NCI-H748 treated with DMSO at 0.1 percent for 48 hours (cell line): ENCODE measurements at regions not wholly inside any gene's neighbourhood (a gene's known extent, or its start where the extent isn't known, plus 50 kb on each side); places are given as distances from the start of the nearest gene placed in this dataset.

ENCODE experiments used
- DNase-seq: peaks from one replicate; lab custom pipeline; 2025; lab: John Stamatoyannopoulos, UW

DNA sequence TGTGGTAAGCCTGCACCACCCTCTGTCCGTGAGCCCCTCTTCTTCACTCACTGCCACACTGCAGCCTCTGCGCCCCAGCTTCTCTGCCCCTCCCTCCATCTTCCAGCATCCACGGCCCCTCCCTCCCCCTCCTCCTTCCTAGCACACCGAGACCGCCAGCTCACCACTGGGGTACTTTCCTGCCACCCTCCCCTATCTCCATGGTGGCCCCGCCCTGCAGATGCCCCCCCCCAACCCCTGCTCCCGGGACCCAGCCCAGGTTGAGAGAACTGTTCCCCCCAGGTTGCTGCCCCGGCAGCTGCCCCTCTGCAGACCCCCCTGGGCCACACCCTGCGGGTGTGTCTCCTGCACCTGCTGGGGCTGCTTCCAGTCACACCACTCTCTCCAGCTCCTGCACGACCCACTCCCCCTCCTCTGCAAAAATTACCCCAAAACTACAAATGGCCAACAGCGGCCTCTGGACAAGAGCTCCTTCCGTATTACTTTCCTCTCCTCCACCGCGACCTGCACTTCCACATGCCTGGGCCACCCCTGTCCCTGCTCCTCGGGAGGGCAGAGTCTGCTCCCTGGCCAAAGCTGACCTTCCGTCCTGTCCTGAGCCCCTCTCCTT is 209.2 kb upstream of the PPP2R2D start:
- no peak for DNase-seq

GRCh38 chr10:131692176-131692575 is 208.6 kb upstream of the PPP2R2D start:
- DNase-seq, result no peak

DNA sequence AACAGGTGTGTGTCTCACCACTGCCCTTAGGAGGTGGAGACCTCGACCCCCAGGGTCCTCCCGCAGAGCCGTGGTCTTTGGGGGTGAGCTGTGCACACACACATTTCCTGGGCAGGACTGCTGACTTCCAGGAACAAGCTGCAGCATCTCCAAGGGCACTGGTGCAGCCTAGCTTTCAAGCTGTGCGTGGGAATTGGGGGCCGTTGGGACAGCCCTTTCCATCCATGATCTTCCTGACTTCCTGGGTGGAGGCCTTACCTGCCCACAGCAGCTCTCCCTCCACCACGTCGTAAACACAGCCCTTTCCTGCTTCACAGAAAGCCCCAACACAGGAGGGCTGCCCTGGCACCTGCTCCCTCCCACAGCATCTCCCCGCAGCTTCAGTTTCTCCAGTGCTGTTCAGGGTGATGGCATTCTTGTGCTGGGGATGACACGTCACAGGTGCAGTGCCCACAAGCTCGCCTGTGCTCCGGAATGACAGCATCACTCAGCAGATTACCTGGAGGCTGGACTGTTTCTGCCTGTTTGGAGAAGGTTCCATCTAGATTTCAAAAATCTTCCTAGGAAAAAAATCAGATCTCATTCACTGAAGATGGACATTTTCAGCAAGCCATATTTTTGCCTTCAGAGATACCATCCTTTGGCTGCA is 208.0 kb upstream of the PPP2R2D start:
- no peak for DNase-seq

DNA sequence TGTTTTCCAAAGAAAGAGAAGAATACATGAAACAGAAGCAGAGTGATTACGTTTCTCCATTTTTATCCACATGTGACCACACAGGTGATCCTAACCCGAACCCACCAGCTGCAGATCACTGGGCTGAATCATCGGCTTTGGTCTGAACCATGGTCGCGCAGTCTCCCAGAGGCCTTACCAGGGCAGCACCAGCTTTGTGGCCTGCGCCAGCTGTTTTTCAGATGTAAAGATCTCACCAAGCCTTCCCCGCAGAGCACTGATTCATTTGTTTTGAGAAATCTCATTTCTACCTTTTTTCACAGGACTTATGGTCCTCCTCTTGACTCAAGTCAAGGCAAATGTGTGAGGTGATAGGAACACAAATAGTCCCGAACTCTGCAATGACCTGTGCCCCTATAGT is 207.0 kb upstream of the PPP2R2D start:
- DNase-seq, result no peak

DNA sequence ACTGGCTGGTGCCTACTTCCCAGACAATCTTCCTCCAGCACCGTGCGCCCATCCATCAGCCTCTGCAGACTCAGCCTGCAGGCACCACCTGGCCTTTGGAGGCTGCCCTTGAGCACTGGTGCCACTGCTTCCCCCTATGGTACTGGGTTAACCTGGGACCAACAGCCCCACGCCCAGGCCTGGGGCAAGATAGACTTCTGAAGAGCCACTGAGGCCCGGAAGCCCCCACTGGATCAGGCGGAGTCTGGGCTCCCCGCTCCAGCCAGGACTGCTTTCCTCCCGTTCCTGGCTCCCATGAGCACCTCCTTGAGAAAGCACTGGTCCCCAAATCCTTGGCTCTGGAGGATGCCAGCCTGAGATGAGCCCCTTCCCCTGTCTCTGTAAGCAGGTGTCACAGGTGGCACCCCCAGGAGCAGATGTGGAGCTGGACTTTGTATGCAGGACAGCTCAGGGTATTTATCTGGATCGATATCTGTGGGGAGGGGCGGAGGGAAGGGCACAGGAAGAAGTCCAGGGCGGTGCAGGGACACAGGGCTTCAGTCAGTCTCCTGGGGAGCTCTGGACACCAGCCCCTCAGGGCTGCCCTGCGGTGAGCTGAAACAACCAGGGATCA is 206.5 kb upstream of the PPP2R2D start:
- DNase-seq, result no peak

DNA sequence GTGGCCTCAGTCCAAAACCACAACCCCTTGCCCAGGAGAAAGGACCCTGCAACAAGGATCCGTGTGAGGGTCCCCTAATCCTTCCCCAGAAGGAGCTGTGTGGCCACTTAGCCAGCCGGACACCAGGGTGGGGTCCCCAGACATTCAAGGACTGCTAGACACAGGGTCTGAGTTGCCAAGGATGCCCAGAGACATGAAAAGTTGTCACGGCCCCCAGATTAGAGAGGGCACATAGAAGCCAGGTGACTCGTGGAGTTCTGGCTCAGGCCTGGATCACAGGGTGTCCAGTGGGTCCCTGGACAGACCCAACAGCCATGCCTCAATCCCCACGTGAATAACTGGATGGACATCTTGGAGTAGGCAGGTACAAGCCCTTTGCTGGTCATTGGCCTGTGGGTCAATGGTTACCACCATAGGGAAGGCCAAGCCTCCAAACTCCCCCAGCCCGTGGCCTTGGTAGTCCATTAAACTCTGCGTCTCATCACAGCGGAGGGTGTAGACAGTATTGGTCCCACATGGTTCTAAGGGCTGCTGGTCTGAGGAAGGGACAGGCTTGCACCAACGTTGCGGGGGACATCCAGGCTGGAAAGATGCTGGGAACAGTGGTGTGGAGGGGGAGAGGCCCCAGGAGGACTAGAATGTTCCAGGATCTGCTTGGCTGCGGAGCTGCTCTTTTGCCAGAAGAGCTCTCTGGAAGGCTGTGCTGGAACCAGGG is 205.9 kb upstream of the PPP2R2D start:
- DNase-seq, result no peak

GRCh38 chr10:131695496-131696165 is 205.2 kb upstream of the PPP2R2D start:
- DNase-seq, result no peak

- DNase-seq, result peak; percentile 32
Observed at GRCh38 chr10:131697476-131698128, 203.2 kb upstream of the PPP2R2D start.

DNA sequence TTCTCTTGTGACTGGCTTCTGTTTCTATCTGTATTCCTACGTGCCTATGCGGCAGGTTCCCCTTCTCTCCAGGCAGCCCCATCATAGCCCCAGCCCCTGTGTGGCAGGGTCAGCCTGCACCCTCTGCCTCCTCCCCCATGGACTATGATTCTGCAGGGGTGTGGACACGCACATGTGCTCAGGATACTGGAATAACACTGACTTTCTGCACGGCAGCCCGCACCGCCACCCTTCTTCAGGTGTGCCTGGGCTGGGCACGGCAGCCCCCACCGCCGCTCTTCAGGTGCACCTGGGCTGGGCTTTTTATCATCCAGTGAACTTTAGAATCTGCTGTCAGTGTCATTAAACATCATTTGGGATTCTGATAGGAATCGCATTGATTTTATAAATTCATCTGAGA is 202.6 kb upstream of the PPP2R2D start:
- DNase-seq, result no peak

- no peak for DNase-seq
Observed at GRCh38 chr10:131698986-131699385, 201.8 kb upstream of the PPP2R2D start.

GRCh38 chr10:131700032-131700431 is 200.8 kb upstream of the PPP2R2D start:
- no peak for DNase-seq

DNA sequence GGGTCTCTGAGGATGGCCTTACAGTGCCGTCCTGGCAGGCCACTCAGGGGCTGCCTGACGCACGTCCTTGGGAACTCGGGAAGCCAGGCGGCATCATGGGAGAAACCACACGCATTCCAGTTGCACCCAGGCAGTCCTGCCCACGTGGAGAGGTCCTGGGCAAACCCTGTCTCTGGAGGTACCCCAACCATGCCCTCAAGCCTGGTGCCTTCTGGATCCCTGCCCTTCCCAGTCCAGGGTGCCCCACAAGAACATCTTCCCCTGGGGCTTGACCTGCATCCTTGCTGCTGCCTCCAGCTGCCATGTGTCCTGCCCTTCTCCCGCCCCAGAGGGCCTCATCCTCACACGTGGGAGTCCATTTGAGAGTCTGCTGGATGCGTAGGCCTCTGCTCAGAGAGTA is 200.3 kb upstream of the PPP2R2D start:
- no peak for DNase-seq

- no peak for DNase-seq
Observed at GRCh38 chr10:131701131-131701947, 199.5 kb upstream of the PPP2R2D start.

DNA sequence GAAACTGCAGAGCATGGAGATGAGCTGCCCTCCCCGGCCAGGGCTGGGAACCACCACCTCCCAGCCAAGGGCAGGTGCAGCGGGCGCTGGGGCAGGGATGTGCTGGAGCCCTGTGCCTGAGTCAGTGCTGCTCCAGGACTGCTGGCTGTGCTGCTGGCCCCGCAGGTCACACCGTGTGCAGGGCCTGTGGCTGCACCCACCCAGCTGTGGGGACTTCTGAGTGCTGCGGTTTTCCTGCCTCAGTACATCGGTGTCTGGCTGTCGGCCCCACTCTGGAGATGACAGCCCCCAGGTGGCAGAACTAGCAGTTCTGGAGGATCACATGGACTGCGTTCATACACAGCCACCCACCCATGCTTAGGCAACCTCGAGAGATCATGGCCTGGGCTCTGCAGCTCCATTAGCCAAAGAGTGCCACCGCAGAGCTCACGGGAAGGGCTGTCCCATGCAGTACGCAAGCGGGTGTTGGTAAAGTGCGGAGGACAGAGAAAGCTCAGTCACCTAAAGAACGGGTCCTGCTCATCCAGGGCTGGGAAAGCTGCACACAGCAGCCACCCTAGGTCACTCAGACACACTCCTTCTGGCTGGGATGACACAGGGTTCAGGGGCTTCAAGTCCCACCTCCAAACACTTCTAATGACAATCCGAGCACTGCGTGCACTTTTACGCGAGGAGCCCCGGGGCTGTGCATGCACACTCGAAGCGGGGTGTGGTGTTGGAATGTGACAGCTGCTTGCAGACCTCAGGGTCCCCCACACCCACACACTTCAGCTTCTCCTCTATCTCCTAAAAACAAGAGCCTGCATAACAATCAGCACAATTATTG is 198.1 kb upstream of the PPP2R2D start:
- DNase-seq, result no peak

- no peak for DNase-seq
Observed at GRCh38 chr10:131703541-131703940, 197.3 kb upstream of the PPP2R2D start.

DNA sequence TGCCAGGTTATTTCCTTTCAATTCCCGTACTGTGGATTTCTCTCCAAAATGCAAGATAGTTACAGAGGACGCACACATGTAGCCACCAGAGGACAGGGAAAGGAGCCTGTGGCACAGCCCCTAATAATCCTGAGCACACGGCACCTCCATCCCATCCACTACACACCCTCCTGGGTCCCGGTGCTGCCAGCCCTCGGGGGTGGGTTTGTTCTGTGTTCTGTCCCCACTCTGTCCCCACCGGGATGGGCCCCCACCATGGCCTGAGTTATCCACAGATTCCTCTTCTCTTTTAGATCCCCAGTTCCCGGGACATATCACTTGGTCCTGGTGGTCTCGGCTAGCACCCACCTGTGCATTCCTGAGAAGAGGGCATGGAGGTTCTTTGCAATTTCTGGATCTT is 196.9 kb upstream of the PPP2R2D start:
- no peak for DNase-seq

DNA sequence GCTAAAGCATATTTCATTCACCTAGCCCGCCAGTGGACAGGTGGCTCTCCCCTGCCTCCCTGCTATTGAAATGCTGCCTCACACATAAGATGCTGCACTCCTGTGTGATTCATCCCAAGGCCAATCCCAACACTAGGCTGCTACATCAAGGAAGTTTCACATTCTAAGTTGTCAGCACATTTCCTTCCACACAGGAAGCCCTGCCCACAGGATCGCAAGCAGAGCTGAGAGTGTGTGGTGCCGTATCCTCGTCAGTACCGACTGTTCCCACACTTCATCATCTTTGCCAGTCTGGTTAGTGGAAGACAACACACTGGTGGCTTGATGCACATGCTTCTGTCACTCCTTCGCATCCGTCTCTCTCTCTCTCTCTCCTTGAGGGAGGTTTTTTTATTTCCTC is 194.3 kb upstream of the PPP2R2D start:
- no peak for DNase-seq

DNA sequence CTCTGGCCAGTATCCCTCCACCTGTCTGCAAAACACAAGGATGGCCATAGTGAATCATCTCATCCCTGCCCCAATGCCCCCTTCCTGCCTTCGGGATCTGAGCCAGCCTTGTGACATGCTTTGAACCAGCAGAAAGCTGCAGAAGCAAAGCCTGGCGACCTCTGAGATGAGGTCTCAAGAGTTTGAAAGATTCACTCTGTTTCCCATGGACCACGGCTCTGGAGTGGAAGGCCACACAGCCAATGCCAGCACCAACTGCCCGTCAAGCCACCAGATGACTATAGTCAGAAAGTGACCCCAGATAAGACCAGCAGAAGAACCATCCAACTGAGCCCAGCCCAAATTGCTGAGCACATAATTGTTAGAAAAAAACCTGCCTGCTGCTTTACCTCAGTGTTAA is 193.9 kb upstream of the PPP2R2D start:
- DNase-seq, result no peak

- no peak for DNase-seq
Observed at GRCh38 chr10:131708225-131708880, 192.5 kb upstream of the PPP2R2D start.
